ENCODE measurements at regions not wholly inside any gene's neighbourhood (a gene's known extent, or its start where the extent isn't known, plus 50 kb on each side); places are given as distances from the start of the nearest gene placed in this dataset.

- Histone ChIP-seq H3K9ac (no peak overlapping the region), H3K4me2 (ENCODE audit: low read length) (no peak overlapping the region), H3K9me3 (ENCODE audit: control insufficient read depth, low read length) (no peaks in the 10 kb centered on the region), H3K4me1 (no peaks in the 10 kb centered on the region), H3K27ac (no peak overlapping the region), H3K4me3 (ENCODE audit: low read depth, low read length) (no peak overlapping the region), H3K27me3 (ENCODE audit: control insufficient read depth, insufficient read depth, low read length) (no peaks in the 10 kb centered on the region), H2AFZ (no peak overlapping the region), H3K36me3 (ENCODE audit: control insufficient read depth, insufficient read depth, low read length) (no peaks in the 10 kb centered on the region), H3K79me2 (no peaks in the 10 kb centered on the region)
- no peak for TF ChIP-seq CTCF (IDR thresholded peaks at IDR 0.05)
Observed at GRCh38 chr2:217120429-217120828, 260.6 kb upstream of the TNP1 start.

GRCh38 chr2:217118559-217119284 is 258.9 kb upstream of the TNP1 start:
- Histone ChIP-seq H3K36me3 (ENCODE audit: control insufficient read depth, insufficient read depth, low read length) (no peaks in the 10 kb centered on the region), H3K4me3 (ENCODE audit: low read depth, low read length) (no peak overlapping the region), H3K27me3 (ENCODE audit: control insufficient read depth, insufficient read depth, low read length) (no peaks in the 10 kb centered on the region), H3K4me1 (no peaks in the 10 kb centered on the region), H3K9me3 (ENCODE audit: control insufficient read depth, low read length) (no peaks in the 10 kb centered on the region), H3K79me2 (no peaks in the 10 kb centered on the region), H3K4me2 (ENCODE audit: low read length) (no peak overlapping the region), H3K9ac (no peak overlapping the region), H3K27ac (no peak overlapping the region), H2AFZ (no peak overlapping the region)
- TF ChIP-seq CTCF (IDR thresholded peaks at IDR 0.05): no peak

- no peak overlapping the region for H2AFZ ChIP-seq
- no peak for TF ChIP-seq CTCF (IDR thresholded peaks at IDR 0.05)
- H3K36me3 ChIP-seq (ENCODE audit: control insufficient read depth, insufficient read depth, low read length): no peaks in the 10 kb centered on the region
Observed at GRCh38 chr2:217117523-217117922, 257.7 kb upstream of the TNP1 start.

GRCh38 chr2:217116610-217117009 is 256.7 kb upstream of the TNP1 start:
- Histone ChIP-seq H3K36me3 (ENCODE audit: control insufficient read depth, insufficient read depth, low read length) (no peaks in the 10 kb centered on the region), H2AFZ (no peak overlapping the region), H3K4me2 (ENCODE audit: low read length) (no peak overlapping the region), H3K9ac (no peak overlapping the region), H3K9me3 (ENCODE audit: control insufficient read depth, low read length) (no peaks in the 10 kb centered on the region), H3K79me2 (no peaks in the 10 kb centered on the region), H3K4me3 (ENCODE audit: low read depth, low read length) (no peak overlapping the region), H3K4me1 (no peaks in the 10 kb centered on the region), H3K27ac (no peak overlapping the region), H3K27me3 (ENCODE audit: control insufficient read depth, insufficient read depth, low read length) (no peaks in the 10 kb centered on the region)
- no peak for TF ChIP-seq CTCF (IDR thresholded peaks at IDR 0.05)

More at GRCh38 chr2:217117523-217117922, 257.7 kb upstream of the TNP1 start:
- H3K4me2 ChIP-seq (ENCODE audit: low read length): no peak overlapping the region
- no peak overlapping the region for H3K27ac ChIP-seq
- H3K4me3 ChIP-seq (ENCODE audit: low read depth, low read length): no peak overlapping the region
- H3K4me1 ChIP-seq: no peaks in the 10 kb centered on the region
- no peak overlapping the region for H3K9ac ChIP-seq
- no peaks in the 10 kb centered on the region for H3K27me3 ChIP-seq (ENCODE audit: control insufficient read depth, insufficient read depth, low read length)
- H3K79me2 ChIP-seq: no peaks in the 10 kb centered on the region
- H3K9me3 ChIP-seq (ENCODE audit: control insufficient read depth, low read length): no peaks in the 10 kb centered on the region

DNA sequence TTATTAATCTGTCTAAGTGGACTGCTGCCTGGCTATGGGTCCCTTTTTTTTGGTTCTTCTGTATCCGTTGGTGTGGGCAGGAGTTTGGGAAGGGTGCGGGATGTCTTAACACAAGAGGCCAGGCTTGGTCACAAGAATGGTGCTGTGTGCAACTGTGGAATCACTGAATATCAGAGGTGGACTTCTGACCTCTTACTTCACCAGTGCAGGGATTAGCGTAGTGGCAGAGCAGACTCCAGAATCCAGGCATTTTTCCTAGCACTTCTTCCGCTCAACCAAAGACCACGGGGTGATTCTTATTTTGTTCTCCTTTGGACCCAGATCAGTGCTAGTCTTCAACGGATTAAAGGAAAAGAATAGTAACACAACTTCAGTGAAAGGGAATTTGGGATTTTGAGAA is 254.3 kb upstream of the TNP1 start:
- H3K79me2 ChIP-seq: no peaks in the 10 kb centered on the region
- no peaks in the 10 kb centered on the region for H3K4me1 ChIP-seq
- no peaks in the 10 kb centered on the region for H3K36me3 ChIP-seq (ENCODE audit: control insufficient read depth, insufficient read depth, low read length)
- no peak overlapping the region for H3K4me3 ChIP-seq (ENCODE audit: low read depth, low read length)
- H3K27ac ChIP-seq: no peak overlapping the region
- H3K4me2 ChIP-seq (ENCODE audit: low read length): no peak overlapping the region
- no peaks in the 10 kb centered on the region for H3K27me3 ChIP-seq (ENCODE audit: control insufficient read depth, insufficient read depth, low read length)
- no peak for TF ChIP-seq CTCF (IDR thresholded peaks at IDR 0.05)
- H2AFZ ChIP-seq: no peak overlapping the region
- no peak overlapping the region for H3K9ac ChIP-seq
- H3K9me3 ChIP-seq (ENCODE audit: control insufficient read depth, low read length): no peaks in the 10 kb centered on the region
